ENCODE measurements at regions not wholly inside any gene's neighbourhood (a gene's known extent, or its start where the extent isn't known, plus 50 kb on each side); places are given as distances from the start of the nearest gene placed in this dataset.

DNA sequence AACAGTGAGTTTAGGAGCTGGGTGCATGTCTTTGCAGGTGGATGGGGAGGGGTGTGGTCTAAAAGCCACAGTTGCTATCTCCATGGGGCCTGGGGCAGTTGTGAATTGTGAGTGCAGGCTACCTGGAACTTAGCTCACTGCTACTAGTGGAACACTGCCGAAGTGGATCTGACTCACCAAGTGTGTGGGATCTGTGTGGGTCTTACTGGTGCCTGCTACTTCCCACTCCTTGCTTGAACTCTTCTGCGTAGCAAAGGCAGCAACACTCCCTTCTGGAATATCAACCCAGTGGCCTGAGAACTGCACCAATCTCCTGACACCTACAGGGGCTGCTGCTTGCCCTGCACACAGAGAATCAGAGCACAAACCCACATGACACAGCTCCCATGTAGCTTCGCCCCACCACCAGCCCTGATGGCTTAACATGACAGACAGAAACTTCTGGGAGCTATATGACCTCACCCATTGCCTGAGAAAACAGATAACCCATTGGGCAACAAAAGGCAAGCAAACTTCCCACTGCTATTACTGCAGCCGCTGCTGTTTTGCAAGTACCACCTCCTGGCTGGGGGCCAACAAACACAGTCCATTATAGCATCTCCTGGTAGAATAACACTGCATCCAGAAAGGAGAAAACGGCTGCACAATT lies 455.1 kb upstream of the DDX18 start:
- Histone ChIP-seq H3K27me3 (ENCODE audit: control insufficient read depth, insufficient read depth, low read length) (no peaks in the 10 kb centered on the region), H3K4me2 (ENCODE audit: extremely low read depth, insufficient read depth, low read length) (no peak overlapping the region), H3K9me3 (ENCODE audit: control insufficient read depth, insufficient read depth, low read depth, low read length) (no peaks in the 10 kb centered on the region), H3K9ac (ENCODE audit: insufficient read depth, low read length) (no peak overlapping the region), H3K36me3 (ENCODE audit: control insufficient read depth, insufficient read depth, low read length) (no peaks in the 10 kb centered on the region), H3K27ac (ENCODE audit: insufficient read depth, low read length) (no peak overlapping the region), H3K4me1 (ENCODE audit: control insufficient read depth, extremely low read depth, insufficient read depth, low read length) (no peaks in the 10 kb centered on the region), H4K20me1 (ENCODE audit: control insufficient read depth, extremely low read depth, insufficient read depth, low read length) (no peaks in the 10 kb centered on the region), H2AFZ (ENCODE audit: low read length) (no peak overlapping the region), H3K4me3 (replicated peaks in 1 of 4; ENCODE audit: control extremely low read depth in 1 of 4, insufficient read depth in 1 of 4, low read depth in 3 of 4, low read length in 4 of 4) (no peak overlapping the region), H3K79me2 (ENCODE audit: control insufficient read depth, insufficient read depth, low read length) (no peaks in the 10 kb centered on the region)
- no peak for DNase-seq (ENCODE audit: low read depth in 2 of 2)
- no peak for TF ChIP-seq EZH2 (IDR thresholded peaks at IDR 0.05; ENCODE audit: low read length, missing control alignments)
- TF ChIP-seq, protein P1, sequence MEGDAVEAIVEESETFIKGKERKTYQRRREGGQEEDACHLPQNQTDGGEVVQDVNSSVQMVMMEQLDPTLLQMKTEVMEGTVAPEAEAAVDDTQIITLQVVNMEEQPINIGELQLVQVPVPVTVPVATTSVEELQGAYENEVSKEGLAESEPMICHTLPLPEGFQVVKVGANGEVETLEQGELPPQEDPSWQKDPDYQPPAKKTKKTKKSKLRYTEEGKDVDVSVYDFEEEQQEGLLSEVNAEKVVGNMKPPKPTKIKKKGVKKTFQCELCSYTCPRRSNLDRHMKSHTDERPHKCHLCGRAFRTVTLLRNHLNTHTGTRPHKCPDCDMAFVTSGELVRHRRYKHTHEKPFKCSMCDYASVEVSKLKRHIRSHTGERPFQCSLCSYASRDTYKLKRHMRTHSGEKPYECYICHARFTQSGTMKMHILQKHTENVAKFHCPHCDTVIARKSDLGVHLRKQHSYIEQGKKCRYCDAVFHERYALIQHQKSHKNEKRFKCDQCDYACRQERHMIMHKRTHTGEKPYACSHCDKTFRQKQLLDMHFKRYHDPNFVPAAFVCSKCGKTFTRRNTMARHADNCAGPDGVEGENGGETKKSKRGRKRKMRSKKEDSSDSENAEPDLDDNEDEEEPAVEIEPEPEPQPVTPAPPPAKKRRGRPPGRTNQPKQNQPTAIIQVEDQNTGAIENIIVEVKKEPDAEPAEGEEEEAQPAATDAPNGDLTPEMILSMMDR (conservative IDR thresholded peaks at IDR 0.05 in 1 of 2, IDR thresholded peaks at IDR 0.05 in 1 of 2; ENCODE audit: low read depth in 1 of 2, low read length in 2 of 2) = no peak

DNA sequence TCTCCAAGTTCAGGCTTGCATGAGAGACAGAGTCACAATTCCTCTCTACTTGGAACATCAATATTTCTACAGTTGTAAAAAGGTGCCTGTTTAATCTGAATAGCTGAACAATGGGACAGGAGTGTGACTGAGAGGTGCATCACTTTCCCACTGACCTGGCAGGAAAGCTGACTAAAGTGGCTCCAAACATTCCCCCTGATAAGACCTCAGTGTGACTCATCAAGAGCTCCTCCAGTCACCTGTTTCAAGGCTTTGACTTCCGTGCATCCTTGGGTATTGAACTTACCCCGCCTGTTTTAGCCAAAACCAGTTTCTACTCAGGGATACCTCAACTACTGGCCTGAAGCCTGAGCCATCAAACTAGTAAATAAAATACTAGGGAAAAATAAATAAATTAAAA lies 453.9 kb upstream of the DDX18 start:
- no peak overlapping the region for H3K9ac ChIP-seq (ENCODE audit: insufficient read depth, low read length)
- no peak overlapping the region for H3K4me2 ChIP-seq (ENCODE audit: extremely low read depth, insufficient read depth, low read length)
- TF ChIP-seq, protein P1 (conservative IDR thresholded peaks at IDR 0.05 in 1 of 2, IDR thresholded peaks at IDR 0.05 in 1 of 2; ENCODE audit: low read depth in 1 of 2, low read length in 2 of 2) = no peak
- TF ChIP-seq EZH2 (IDR thresholded peaks at IDR 0.05; ENCODE audit: low read length, missing control alignments) = no peak
- H3K27me3 ChIP-seq (ENCODE audit: control insufficient read depth, insufficient read depth, low read length) = no peaks in the 10 kb centered on the region
- no peak for DNase-seq (ENCODE audit: low read depth in 2 of 2)
- H3K4me3 ChIP-seq (replicated peaks in 1 of 4; ENCODE audit: control extremely low read depth in 1 of 4, insufficient read depth in 1 of 4, low read depth in 3 of 4, low read length in 4 of 4) = no peak overlapping the region
- no peaks in the 10 kb centered on the region for H3K9me3 ChIP-seq (ENCODE audit: control insufficient read depth, insufficient read depth, low read depth, low read length)
- H4K20me1 ChIP-seq (ENCODE audit: control insufficient read depth, extremely low read depth, insufficient read depth, low read length) = no peaks in the 10 kb centered on the region
- H3K27ac ChIP-seq (ENCODE audit: insufficient read depth, low read length) = no peak overlapping the region
- H3K36me3 ChIP-seq (ENCODE audit: control insufficient read depth, insufficient read depth, low read length) = no peaks in the 10 kb centered on the region
- no peak overlapping the region for H2AFZ ChIP-seq (ENCODE audit: low read length)
- H3K4me1 ChIP-seq (ENCODE audit: control insufficient read depth, extremely low read depth, insufficient read depth, low read length) = no peaks in the 10 kb centered on the region
- no peaks in the 10 kb centered on the region for H3K79me2 ChIP-seq (ENCODE audit: control insufficient read depth, insufficient read depth, low read length)

DNA sequence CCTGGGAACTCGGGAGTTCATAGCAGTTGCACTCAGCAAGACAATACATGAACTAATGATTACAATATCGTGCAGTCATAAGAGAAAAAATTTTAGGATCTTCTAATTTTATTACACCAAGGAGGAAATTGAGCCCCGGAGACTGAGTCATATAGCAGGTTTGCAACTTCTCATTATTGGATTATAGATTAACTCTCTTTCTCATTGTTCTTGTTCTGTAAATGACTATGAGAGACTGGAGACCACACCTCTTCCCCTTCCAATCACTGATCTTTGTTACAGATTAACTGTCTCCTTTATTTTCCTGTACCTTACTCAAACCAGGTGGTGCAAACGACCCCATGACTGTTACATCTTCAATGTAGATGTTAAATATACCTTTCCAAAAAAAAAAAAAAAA lies 435.8 kb upstream of the DDX18 start:
- Histone ChIP-seq H3K27me3 (ENCODE audit: control insufficient read depth, insufficient read depth, low read length) (no peaks in the 10 kb centered on the region), H3K36me3 (ENCODE audit: control insufficient read depth, insufficient read depth, low read length) (no peaks in the 10 kb centered on the region), H2AFZ (ENCODE audit: low read length) (no peak overlapping the region), H3K27ac (ENCODE audit: insufficient read depth, low read length) (no peak overlapping the region), H3K4me2 (ENCODE audit: extremely low read depth, insufficient read depth, low read length) (no peak overlapping the region), H3K79me2 (ENCODE audit: control insufficient read depth, insufficient read depth, low read length) (no peaks in the 10 kb centered on the region), H3K9me3 (ENCODE audit: control insufficient read depth, insufficient read depth, low read depth, low read length) (no peaks in the 10 kb centered on the region), H4K20me1 (ENCODE audit: control insufficient read depth, extremely low read depth, insufficient read depth, low read length) (no peaks in the 10 kb centered on the region), H3K4me1 (ENCODE audit: control insufficient read depth, extremely low read depth, insufficient read depth, low read length) (no peaks in the 10 kb centered on the region), H3K4me3 (replicated peaks in 1 of 4; ENCODE audit: control extremely low read depth in 1 of 4, insufficient read depth in 1 of 4, low read depth in 3 of 4, low read length in 4 of 4) (no peak overlapping the region), H3K9ac (ENCODE audit: insufficient read depth, low read length) (no peak overlapping the region)
- no peak for DNase-seq (ENCODE audit: low read depth in 2 of 2)
- TF ChIP-seq, protein P1 (conservative IDR thresholded peaks at IDR 0.05 in 1 of 2, IDR thresholded peaks at IDR 0.05 in 1 of 2; ENCODE audit: low read depth in 1 of 2, low read length in 2 of 2) = no peak
- TF ChIP-seq EZH2 (IDR thresholded peaks at IDR 0.05; ENCODE audit: low read length, missing control alignments) = no peak

Measured in fibroblast of lung (primary cell).